HG02759 (cell line): ENCODE measurements at regions not wholly inside any gene's neighbourhood (a gene's known extent, or its start where the extent isn't known, plus 50 kb on each side); places are given as distances from the start of the nearest gene placed in this dataset.

Source experiments
- ATAC-seq: cut with Tn5 transposase; IDR thresholded peaks from one replicate; pipeline ENCODE4 v1.9.1; 2021; ENCODE audit warnings: mild to moderate bottlenecking, moderate library complexity; ENCODE audit not compliant: unreplicated experiment

DNA sequence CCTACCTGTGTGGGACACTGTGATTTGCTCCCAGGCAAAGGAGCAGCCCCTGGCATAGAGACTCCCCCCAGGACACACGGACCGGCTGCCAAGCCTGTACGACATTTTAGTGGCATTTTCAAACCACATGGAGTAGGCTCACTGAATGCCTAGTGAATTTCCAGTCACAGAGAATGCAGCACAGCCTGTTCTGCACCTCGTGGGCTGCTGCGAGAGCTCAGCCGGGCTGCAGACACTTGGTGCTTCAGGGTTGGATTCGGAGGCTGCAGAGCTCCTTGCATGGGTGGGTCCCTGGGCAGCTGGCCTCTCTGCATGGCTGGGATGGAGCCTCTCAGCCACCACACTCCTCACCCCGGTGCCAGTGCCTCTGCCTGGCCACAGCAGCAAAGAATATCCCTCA, 51.2 kb upstream of the HNF1B start:
- no peak for ATAC-seq
